ENCODE measurements at regions not wholly inside any gene's neighbourhood (a gene's known extent, or its start where the extent isn't known, plus 50 kb on each side); places are given as distances from the start of the nearest gene placed in this dataset.

DNA sequence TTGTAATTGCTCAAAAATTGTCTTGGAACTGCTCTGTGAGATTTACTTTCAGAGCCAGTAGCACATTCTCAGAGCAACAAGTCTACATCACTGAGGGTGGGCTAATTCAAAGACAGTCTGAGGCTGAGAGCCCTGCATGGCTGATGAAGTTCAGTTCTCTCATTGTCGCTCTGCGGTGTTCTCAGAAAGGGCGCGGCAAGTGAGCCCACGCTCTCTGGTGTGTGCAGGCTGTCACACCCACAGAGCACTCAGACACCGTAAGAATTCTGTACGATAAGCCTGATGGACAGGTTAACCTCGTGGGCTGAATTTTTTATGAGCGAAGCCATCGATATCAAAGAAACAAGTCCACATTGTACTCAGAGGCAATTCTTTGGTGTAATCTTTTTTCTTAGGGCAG lies 557.8 kb downstream of the HACE1 start:
- H3K9me3 ChIP-seq (ENCODE audit: control insufficient read depth in 2 of 2, insufficient read depth in 1 of 2, low read depth in 1 of 2, low read length in 1 of 2) = no peaks in the 10 kb centered on the region
- H3K4me3 ChIP-seq (ENCODE audit: low read depth in 1 of 2, low read length in 2 of 2) = no peak overlapping the region
- H3K4me1 ChIP-seq (ENCODE audit: control insufficient read depth in 2 of 2, insufficient read depth in 2 of 2, low read length in 1 of 2) = no peaks in the 10 kb centered on the region
- no peak overlapping the region for H3K27ac ChIP-seq (ENCODE audit: low read depth in 2 of 2, low read length in 1 of 2)
- H3K27me3 ChIP-seq (ENCODE audit: control insufficient read depth in 1 of 2, insufficient read depth in 2 of 2, low read length in 2 of 2) = no peaks in the 10 kb centered on the region
- no peaks in the 10 kb centered on the region for H3K36me3 ChIP-seq (ENCODE audit: control insufficient read depth in 2 of 2, insufficient read depth in 2 of 2, low read length in 1 of 2)
- 62 to 64% methylated on average over 10 of the region's 10 CpGs for WGBS, 2 donors

DNA sequence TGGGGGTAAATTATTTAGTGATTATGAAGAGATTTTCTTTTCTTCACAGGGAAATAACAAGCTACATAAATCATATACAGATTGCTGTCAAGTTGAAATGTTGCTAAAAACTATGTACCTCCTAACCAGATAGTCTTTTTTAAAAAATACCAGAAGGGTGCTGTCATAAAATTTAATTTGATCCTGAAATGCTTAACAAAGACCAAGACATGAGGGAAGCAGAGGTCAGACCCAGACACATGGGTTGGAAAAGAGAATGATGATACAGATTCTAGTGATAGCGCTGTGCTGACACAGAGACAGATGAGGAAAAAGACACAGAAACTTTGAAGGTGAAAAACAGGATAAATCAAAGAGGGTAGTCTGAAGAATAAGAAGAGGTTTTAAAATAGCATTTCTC lies 573.1 kb downstream of the HACE1 start:
- H3K4me1 ChIP-seq (ENCODE audit: control insufficient read depth in 2 of 2, insufficient read depth in 2 of 2, low read length in 1 of 2) = no peaks in the 10 kb centered on the region
- no peak overlapping the region for H3K4me3 ChIP-seq (ENCODE audit: low read depth in 1 of 2, low read length in 2 of 2)
- WGBS, 2 donors = 93 to 95% methylated on average over 1 of the region's 1 CpG
- no peaks in the 10 kb centered on the region for H3K27me3 ChIP-seq (ENCODE audit: control insufficient read depth in 1 of 2, insufficient read depth in 2 of 2, low read length in 2 of 2)
- no peak overlapping the region for H3K27ac ChIP-seq (ENCODE audit: low read depth in 2 of 2, low read length in 1 of 2)
- no peaks in the 10 kb centered on the region for H3K36me3 ChIP-seq (ENCODE audit: control insufficient read depth in 2 of 2, insufficient read depth in 2 of 2, low read length in 1 of 2)
- no peaks in the 10 kb centered on the region for H3K9me3 ChIP-seq (ENCODE audit: control insufficient read depth in 2 of 2, insufficient read depth in 1 of 2, low read depth in 1 of 2, low read length in 1 of 2)

DNA sequence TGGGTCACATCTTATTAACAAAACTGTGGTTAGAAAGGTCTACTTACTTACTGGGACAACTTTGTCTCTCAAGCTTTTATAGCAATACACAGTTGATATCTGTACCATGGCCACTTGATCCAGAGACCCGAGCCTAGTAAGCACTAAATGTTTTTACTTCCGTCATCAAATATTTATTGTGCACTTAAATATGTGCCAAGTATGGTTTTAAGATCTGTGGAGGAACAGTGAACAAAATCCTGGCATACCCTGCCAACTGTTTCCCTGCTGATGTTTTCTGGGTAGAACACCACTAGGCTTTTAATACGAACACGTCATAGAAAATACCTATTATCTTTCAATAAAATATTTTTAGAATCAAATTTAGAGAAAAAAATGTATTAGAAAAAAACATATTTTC lies 574.8 kb downstream of the HACE1 start:
- Histone ChIP-seq H3K27ac (ENCODE audit: low read depth in 2 of 2, low read length in 1 of 2) (no peak overlapping the region), H3K9me3 (ENCODE audit: control insufficient read depth in 2 of 2, insufficient read depth in 1 of 2, low read depth in 1 of 2, low read length in 1 of 2) (no peaks in the 10 kb centered on the region), H3K4me3 (ENCODE audit: low read depth in 1 of 2, low read length in 2 of 2) (no peak overlapping the region), H3K36me3 (ENCODE audit: control insufficient read depth in 2 of 2, insufficient read depth in 2 of 2, low read length in 1 of 2) (no peaks in the 10 kb centered on the region), H3K4me1 (ENCODE audit: control insufficient read depth in 2 of 2, insufficient read depth in 2 of 2, low read length in 1 of 2) (no peaks in the 10 kb centered on the region), H3K27me3 (ENCODE audit: control insufficient read depth in 1 of 2, insufficient read depth in 2 of 2, low read length in 2 of 2) (no peaks in the 10 kb centered on the region)
- 79 to 83% methylated on average over 4 of the region's 4 CpGs for WGBS, 2 donors

DNA sequence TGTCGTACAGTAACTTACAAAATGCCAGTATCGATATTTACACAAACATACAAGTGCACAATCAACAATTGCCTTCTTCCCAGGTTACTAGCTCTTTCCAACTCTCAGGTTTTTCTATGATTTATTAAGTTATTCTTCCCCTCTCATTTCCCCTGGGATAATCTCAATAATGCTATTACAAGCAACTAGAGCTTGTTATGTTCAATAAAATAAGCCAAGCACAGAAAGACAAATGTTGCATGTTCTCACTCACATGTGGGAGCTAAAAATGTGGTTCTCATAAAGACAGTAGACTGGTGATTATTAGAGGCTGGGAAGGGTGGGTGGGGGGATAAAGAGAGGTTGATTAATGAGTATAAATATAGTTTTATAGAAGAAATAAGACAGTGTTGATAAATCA lies 577.1 kb downstream of the HACE1 start:
- H3K4me3 ChIP-seq (ENCODE audit: low read depth in 1 of 2, low read length in 2 of 2) = no peak overlapping the region
- WGBS, 2 donors = 92 to 94% methylated on average over 2 of the region's 2 CpGs
- H3K36me3 ChIP-seq (ENCODE audit: control insufficient read depth in 2 of 2, insufficient read depth in 2 of 2, low read length in 1 of 2) = no peaks in the 10 kb centered on the region
- no peak overlapping the region for H3K27ac ChIP-seq (ENCODE audit: low read depth in 2 of 2, low read length in 1 of 2)
- no peaks in the 10 kb centered on the region for H3K27me3 ChIP-seq (ENCODE audit: control insufficient read depth in 1 of 2, insufficient read depth in 2 of 2, low read length in 2 of 2)
- H3K9me3 ChIP-seq (ENCODE audit: control insufficient read depth in 2 of 2, insufficient read depth in 1 of 2, low read depth in 1 of 2, low read length in 1 of 2) = no peaks in the 10 kb centered on the region
- no peaks in the 10 kb centered on the region for H3K4me1 ChIP-seq (ENCODE audit: control insufficient read depth in 2 of 2, insufficient read depth in 2 of 2, low read length in 1 of 2)

DNA sequence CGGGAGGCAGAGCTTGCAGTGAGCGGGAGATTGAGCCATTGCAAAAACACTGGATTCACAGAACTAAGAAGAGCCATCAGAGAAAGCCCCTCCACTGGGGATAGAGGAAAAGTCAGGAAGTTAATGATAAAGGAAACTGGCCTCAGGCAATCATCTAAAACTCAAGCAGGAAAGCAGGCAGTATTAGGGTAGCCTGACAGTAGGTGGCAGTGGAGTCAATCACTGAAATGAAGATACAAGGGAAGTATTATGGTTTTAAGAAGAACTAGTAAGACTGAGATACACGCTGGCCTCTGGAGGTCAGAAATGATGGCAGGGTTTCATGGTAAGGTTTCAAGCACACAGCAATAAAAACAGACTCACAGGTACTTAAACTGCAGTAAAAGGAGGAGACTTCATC lies 578.3 kb downstream of the HACE1 start:
- H3K36me3 ChIP-seq (ENCODE audit: control insufficient read depth in 2 of 2, insufficient read depth in 2 of 2, low read length in 1 of 2) = no peaks in the 10 kb centered on the region
- H3K4me3 ChIP-seq (ENCODE audit: low read depth in 1 of 2, low read length in 2 of 2) = no peak overlapping the region
- no peak overlapping the region for H3K27ac ChIP-seq (ENCODE audit: low read depth in 2 of 2, low read length in 1 of 2)
- 84 to 89% methylated on average over 3 of the region's 3 CpGs for WGBS, 2 donors
- no peaks in the 10 kb centered on the region for H3K27me3 ChIP-seq (ENCODE audit: control insufficient read depth in 1 of 2, insufficient read depth in 2 of 2, low read length in 2 of 2)
- H3K4me1 ChIP-seq (ENCODE audit: control insufficient read depth in 2 of 2, insufficient read depth in 2 of 2, low read length in 1 of 2) = no peaks in the 10 kb centered on the region
- no peaks in the 10 kb centered on the region for H3K9me3 ChIP-seq (ENCODE audit: control insufficient read depth in 2 of 2, insufficient read depth in 1 of 2, low read depth in 1 of 2, low read length in 1 of 2)

DNA sequence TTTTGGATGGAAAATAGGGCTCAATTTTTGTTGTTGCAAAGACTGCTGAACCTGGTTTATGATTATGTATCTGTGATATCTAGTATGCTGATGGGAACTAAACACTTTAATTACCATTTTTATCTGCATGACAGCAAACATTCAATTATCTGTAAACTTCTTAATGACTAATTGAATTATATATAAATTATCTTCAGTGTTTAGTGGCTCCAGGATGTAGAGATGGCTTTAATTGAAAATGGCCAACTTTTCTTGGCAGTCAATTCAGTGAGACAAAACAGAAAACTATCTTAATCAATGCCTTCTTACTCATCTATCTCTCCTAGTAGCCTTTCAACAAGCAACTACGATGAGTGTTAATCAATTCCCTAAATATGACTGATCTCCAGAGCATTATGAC lies 591.3 kb downstream of the HACE1 start:
- Histone ChIP-seq H3K9me3 (ENCODE audit: control insufficient read depth in 2 of 2, insufficient read depth in 1 of 2, low read depth in 1 of 2, low read length in 1 of 2) (no peaks in the 10 kb centered on the region), H3K27ac (ENCODE audit: low read depth in 2 of 2, low read length in 1 of 2) (no peak overlapping the region), H3K4me3 (ENCODE audit: low read depth in 1 of 2, low read length in 2 of 2) (no peak overlapping the region), H3K27me3 (ENCODE audit: control insufficient read depth in 1 of 2, insufficient read depth in 2 of 2, low read length in 2 of 2) (no peaks in the 10 kb centered on the region), H3K4me1 (ENCODE audit: control insufficient read depth in 2 of 2, insufficient read depth in 2 of 2, low read length in 1 of 2) (no peaks in the 10 kb centered on the region), H3K36me3 (ENCODE audit: control insufficient read depth in 2 of 2, insufficient read depth in 2 of 2, low read length in 1 of 2) (no peaks in the 10 kb centered on the region)
- WGBS, 2 donors = 36 to 46% methylated on average over 1 of the region's 1 CpG

DNA sequence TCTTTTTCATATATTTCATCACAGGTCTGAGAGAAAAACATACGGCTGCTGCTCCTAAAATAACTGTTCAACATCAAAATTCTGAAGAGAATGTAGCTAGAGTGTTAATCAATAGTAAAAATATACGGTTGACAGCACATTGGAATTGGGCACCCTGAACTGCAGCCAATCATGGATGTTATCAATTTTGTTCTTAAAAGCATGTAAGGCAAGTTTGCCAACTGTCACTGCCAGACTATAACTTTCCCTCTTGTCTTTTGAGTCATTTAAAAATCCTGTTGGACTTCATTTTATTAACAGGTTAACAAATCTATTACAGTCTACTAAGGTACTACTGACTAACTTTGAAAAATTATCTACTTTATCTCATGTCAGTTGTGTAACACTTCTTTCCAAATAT lies 592.8 kb downstream of the HACE1 start:
- H3K27me3 ChIP-seq (ENCODE audit: control insufficient read depth in 1 of 2, insufficient read depth in 2 of 2, low read length in 2 of 2) = no peaks in the 10 kb centered on the region
- no peaks in the 10 kb centered on the region for H3K9me3 ChIP-seq (ENCODE audit: control insufficient read depth in 2 of 2, insufficient read depth in 1 of 2, low read depth in 1 of 2, low read length in 1 of 2)
- no peak overlapping the region for H3K4me3 ChIP-seq (ENCODE audit: low read depth in 1 of 2, low read length in 2 of 2)
- H3K4me1 ChIP-seq (ENCODE audit: control insufficient read depth in 2 of 2, insufficient read depth in 2 of 2, low read length in 1 of 2) = no peaks in the 10 kb centered on the region
- WGBS, 2 donors = 61 to 71% methylated on average over 2 of the region's 2 CpGs
- H3K36me3 ChIP-seq (ENCODE audit: control insufficient read depth in 2 of 2, insufficient read depth in 2 of 2, low read length in 1 of 2) = no peaks in the 10 kb centered on the region
- H3K27ac ChIP-seq (ENCODE audit: low read depth in 2 of 2, low read length in 1 of 2) = no peak overlapping the region

DNA sequence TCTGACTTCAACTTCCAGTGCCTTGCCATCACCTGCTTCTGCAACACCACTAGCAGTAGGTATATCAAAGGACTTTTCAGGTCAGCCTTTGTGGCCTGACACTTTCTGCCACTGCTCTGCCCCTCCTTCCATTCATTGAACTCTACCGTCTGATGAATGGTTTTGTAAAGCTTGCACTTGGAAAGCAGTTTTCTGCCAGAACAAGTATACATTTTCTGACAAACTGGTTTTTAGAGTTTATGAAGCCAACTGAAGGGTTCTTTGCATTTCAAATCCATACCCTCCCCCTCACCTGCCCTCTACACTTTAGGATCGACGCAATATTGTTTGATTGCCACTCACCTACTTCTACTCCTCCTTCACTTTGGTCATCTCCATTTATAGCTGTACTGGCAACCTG lies 603.1 kb downstream of the HACE1 start:
- Histone ChIP-seq H3K36me3 (ENCODE audit: control insufficient read depth in 2 of 2, insufficient read depth in 2 of 2, low read length in 1 of 2) (no peaks in the 10 kb centered on the region), H3K4me1 (ENCODE audit: control insufficient read depth in 2 of 2, insufficient read depth in 2 of 2, low read length in 1 of 2) (peaks cover 0 to 4% of the 10 kb centered on the region in 2 donors), H3K27me3 (ENCODE audit: control insufficient read depth in 1 of 2, insufficient read depth in 2 of 2, low read length in 2 of 2) (no peaks in the 10 kb centered on the region), H3K27ac (ENCODE audit: low read depth in 2 of 2, low read length in 1 of 2) (no peak overlapping the region), H3K9me3 (ENCODE audit: control insufficient read depth in 2 of 2, insufficient read depth in 1 of 2, low read depth in 1 of 2, low read length in 1 of 2) (no peaks in the 10 kb centered on the region), H3K4me3 (ENCODE audit: low read depth in 1 of 2, low read length in 2 of 2) (no peak overlapping the region)
- 52 to 59% methylated on average over 3 of the region's 3 CpGs for WGBS, 2 donors

DNA sequence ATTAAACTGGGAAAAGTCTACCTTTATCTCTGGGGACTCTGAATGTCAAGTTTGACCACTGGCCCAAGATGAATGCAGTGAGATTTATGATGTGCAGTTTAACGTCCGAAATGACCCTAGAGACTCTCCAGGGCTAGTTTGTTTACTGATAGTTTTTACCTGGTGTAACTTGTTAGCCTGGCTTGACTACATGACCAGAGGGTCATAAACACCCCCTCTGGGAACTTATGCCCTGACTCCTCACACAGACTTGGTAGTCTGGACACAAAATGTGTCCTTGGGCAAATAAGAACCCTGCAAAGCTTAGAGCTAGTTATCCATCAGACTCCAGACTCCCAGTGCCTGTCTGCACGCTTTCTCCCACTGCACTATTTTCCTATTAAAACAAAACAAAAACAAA lies 606.5 kb downstream of the HACE1 start:
- Histone ChIP-seq H3K9me3 (ENCODE audit: control insufficient read depth in 2 of 2, insufficient read depth in 1 of 2, low read depth in 1 of 2, low read length in 1 of 2) (no peaks in the 10 kb centered on the region), H3K4me1 (ENCODE audit: control insufficient read depth in 2 of 2, insufficient read depth in 2 of 2, low read length in 1 of 2) (peaks cover 0 to 4% of the 10 kb centered on the region in 2 donors), H3K27me3 (ENCODE audit: control insufficient read depth in 1 of 2, insufficient read depth in 2 of 2, low read length in 2 of 2) (no peaks in the 10 kb centered on the region), H3K4me3 (ENCODE audit: low read depth in 1 of 2, low read length in 2 of 2) (no peak overlapping the region), H3K27ac (ENCODE audit: low read depth in 2 of 2, low read length in 1 of 2) (no peak overlapping the region), H3K36me3 (ENCODE audit: control insufficient read depth in 2 of 2, insufficient read depth in 2 of 2, low read length in 1 of 2) (no peaks in the 10 kb centered on the region)
- WGBS, 2 donors = 51 to 64% methylated on average over 3 of the region's 3 CpGs

DNA sequence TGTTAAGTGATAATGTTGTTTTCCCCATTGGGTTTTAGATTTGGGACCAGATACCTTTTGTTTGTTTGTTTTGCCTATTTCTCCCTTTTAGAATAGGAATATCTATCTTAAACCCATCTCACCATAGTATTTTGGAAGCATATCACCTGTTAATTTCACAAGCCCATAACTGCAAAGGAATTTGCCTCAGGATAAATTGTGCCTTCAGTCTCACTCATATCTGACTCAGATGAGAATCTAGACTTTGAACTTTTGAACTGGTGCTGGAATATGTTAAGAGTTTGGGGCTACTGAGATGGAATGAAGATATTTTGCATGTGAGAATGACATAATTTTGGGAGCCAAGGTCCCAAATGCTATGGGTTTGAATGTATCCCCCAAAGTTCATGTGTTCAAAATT lies 607.4 kb downstream of the HACE1 start:
- no peaks in the 10 kb centered on the region for H3K36me3 ChIP-seq (ENCODE audit: control insufficient read depth in 2 of 2, insufficient read depth in 2 of 2, low read length in 1 of 2)
- no peak overlapping the region for H3K4me3 ChIP-seq (ENCODE audit: low read depth in 1 of 2, low read length in 2 of 2)
- no peaks in the 10 kb centered on the region for H3K9me3 ChIP-seq (ENCODE audit: control insufficient read depth in 2 of 2, insufficient read depth in 1 of 2, low read depth in 1 of 2, low read length in 1 of 2)
- H3K27me3 ChIP-seq (ENCODE audit: control insufficient read depth in 1 of 2, insufficient read depth in 2 of 2, low read length in 2 of 2) = no peaks in the 10 kb centered on the region
- peaks cover 0 to 4% of the 10 kb centered on the region in 2 donors for H3K4me1 ChIP-seq (ENCODE audit: control insufficient read depth in 2 of 2, insufficient read depth in 2 of 2, low read length in 1 of 2)
- H3K27ac ChIP-seq (ENCODE audit: low read depth in 2 of 2, low read length in 1 of 2) = no peak overlapping the region
